GM12878 (cell line): ENCODE measurements at regions not wholly inside any gene's neighbourhood (a gene's known extent, or its start where the extent isn't known, plus 50 kb on each side); places are given as distances from the start of the nearest gene placed in this dataset.

ENCODE experiments used
- ATAC-seq: fragments of 200-7000 bp; cut with Tn5 transposase; 3 replicates; pipeline ENCODE4 v1.9.1; 2020; ENCODE audit warnings: mild to moderate bottlenecking, moderate library complexity
- BruUV-seq: library from RNA; stranded (reverse); fragments of 400-500 nt; replicated peaks from 2 replicates; lab custom pipeline; 2021; lab: Mats Ljungman, UMichigan
- CTCF ChIA-PET: fragments of 300-600 bp; sonication (Branson Sonifier 250); formaldehyde crosslinking; extraction: SDS; loops from one replicate; lab custom pipeline; 2021; ENCODE audit warnings: inconsistent platforms; lab: Yijun Ruan, JAX
- POLR2A ChIA-PET: fragments of 350-600 bp; formaldehyde crosslinking; extraction: SDS; loops from one replicate; lab custom pipeline; 2021; ENCODE audit warnings: inconsistent platforms; lab: Charles Lee
- RAD21 ChIA-PET: fragments of 300-600 bp; sonication (Branson Sonifier 250); formaldehyde crosslinking; loops from one replicate; lab custom pipeline; 2023; ENCODE audit warnings: antibody characterized with exemption; ENCODE audit not compliant: unreplicated experiment; lab: Charles Lee
- SMC1A ChIA-PET: fragments of 300-600 bp; sonication (Branson Sonifier 250); formaldehyde crosslinking; loops from one replicate; lab custom pipeline; 2023; ENCODE audit not compliant: unreplicated experiment, uncharacterized antibody; lab: Charles Lee
- DNase-seq: peaks from one replicate; pipeline ENCODE4 v3.0.0-alpha.2; 2011; ENCODE audit warnings: low read depth, low spot score
- FAIRE-seq: peaks from 3 replicates; lab custom pipeline; 2011; peaks lifted over from hg19 to GRCh38; lab: Jason Lieb, UNC
- H2AFZ ChIP-seq: 2 replicates; pipeline ENCODE4 v1.6.0; 2011; ENCODE audit warnings: low read depth, low read length, control low read depth; ENCODE audit not compliant: control insufficient read depth
- H3K27ac ChIP-seq: 2 replicates; pipeline ENCODE4 v1.5.1; 2011; ENCODE audit warnings: control low read depth; ENCODE audit not compliant: control insufficient read depth, insufficient read depth
- H3K27me3 ChIP-seq, 2 experiments: replicated peaks in 1 of 2; 2 replicates each; pipeline versions ENCODE4 v1.6.0 to v1.6.1; 2011; ENCODE audit warnings: low read length in 1 of 2; ENCODE audit not compliant: control insufficient read depth in 2 of 2, insufficient read depth in 2 of 2
- H3K36me3 ChIP-seq, 2 experiments: 2 replicates each; pipeline ENCODE4 v1.5.1; 2011; ENCODE audit warnings: low read length in 1 of 2; ENCODE audit not compliant: control insufficient read depth in 2 of 2, insufficient read depth in 2 of 2
- H3K4me1 ChIP-seq: 2 replicates; pipeline ENCODE4 v1.6.1; 2011; ENCODE audit warnings: mild to moderate bottlenecking, low read length, moderate library complexity, mixed read lengths; ENCODE audit not compliant: control insufficient read depth, insufficient read depth
- H3K4me2 ChIP-seq: 2 replicates; pipeline ENCODE4 v1.6.0; 2011; ENCODE audit warnings: control low read depth; ENCODE audit not compliant: control insufficient read depth, insufficient read depth
- H3K4me3 ChIP-seq: fragments of 200-600 bp; sonication (generic); 2 replicates; pipeline ENCODE4 v1.5.1; 2016
- H3K79me2 ChIP-seq: 2 replicates; pipeline ENCODE4 v1.6.0; 2011; ENCODE audit warnings: low read length; ENCODE audit not compliant: control insufficient read depth, insufficient read depth
- H3K9ac ChIP-seq: 2 replicates; pipeline ENCODE4 v1.8.0; 2011; ENCODE audit warnings: low read length, control low read depth, mixed read lengths; ENCODE audit not compliant: control insufficient read depth, insufficient read depth
- H3K9me3 ChIP-seq: replicated peaks from 3 replicates; pipeline ENCODE4 v1.5.1; 2011; ENCODE audit warnings: mild to moderate bottlenecking, low read length; ENCODE audit not compliant: control insufficient read depth, insufficient read depth
- H4K20me1 ChIP-seq: 2 replicates; pipeline ENCODE4 v1.6.0; 2011; ENCODE audit not compliant: control insufficient read depth, insufficient read depth
- ATF7 ChIP-seq: fragments of 450-650 bp; IDR thresholded peaks from 2 replicates; pipeline ENCODE4 v1.6.1; 2016; ENCODE audit warnings: low read depth, mild to moderate bottlenecking
- BCL11A ChIP-seq: IDR thresholded peaks from 2 replicates; pipeline ENCODE4 v1.6.1; 2011; ENCODE audit warnings: low read depth, low read length
- EGR1 ChIP-seq, 2 experiments: IDR thresholded peaks; 1 replicate in 1 of 2; 2 replicates in 1 of 2; pipeline ENCODE4 v1.6.1; 2011 to 2012; ENCODE audit warnings: low read depth in 2 of 2, low read length in 2 of 2, borderline replicate concordance in 1 of 2, mild to moderate bottlenecking in 1 of 2, moderate library complexity in 1 of 2
- LARP7 ChIP-seq: fragments of 450-650 bp; IDR thresholded peaks from 2 replicates; pipeline ENCODE4 v1.6.1; 2017; ENCODE audit warnings: mild to moderate bottlenecking
- MEF2A ChIP-seq: IDR thresholded peaks from 2 replicates; pipeline ENCODE4 v1.6.1; 2011; ENCODE audit warnings: low read depth, mild to moderate bottlenecking, low read length, moderate library complexity; ENCODE audit not compliant: insufficient read depth
- RB1 ChIP-seq: fragments of 450-650 bp; formaldehyde crosslinking; IDR thresholded peaks from 2 replicates; pipeline ENCODE4 v1.6.1; 2017; ENCODE audit warnings: mild to moderate bottlenecking, borderline replicate concordance
- RELB ChIP-seq: fragments of 450-650 bp; IDR thresholded peaks from 2 replicates; pipeline ENCODE4 v1.6.1; 2017; ENCODE audit warnings: low read depth, mild to moderate bottlenecking, moderate library complexity
- SKIL ChIP-seq: fragments of 450-650 bp; IDR thresholded peaks from 2 replicates; pipeline ENCODE4 v1.6.1; 2017; ENCODE audit warnings: mild to moderate bottlenecking, low read depth, inconsistent platforms; ENCODE audit not compliant: poor library complexity, severe bottlenecking
- SP1 ChIP-seq: IDR thresholded peaks from one replicate; pipeline ENCODE4 v1.6.1; 2011; ENCODE audit warnings: low read depth, low read length
- SREBF2 ChIP-seq: IDR thresholded peaks from 2 replicates; pipeline ENCODE4 v1.6.1; 2012; ENCODE audit warnings: mild to moderate bottlenecking, low read length
- TCF12 ChIP-seq: IDR thresholded peaks from 2 replicates; pipeline ENCODE4 v1.6.1; 2011; ENCODE audit warnings: low read depth, mild to moderate bottlenecking, low read length
- TCF7 ChIP-seq: IDR thresholded peaks from 2 replicates; pipeline ENCODE4 v1.6.1; 2014; ENCODE audit warnings: antibody characterized with exemption, borderline replicate concordance
- ZZZ3 ChIP-seq: IDR thresholded peaks from 2 replicates; pipeline ENCODE4 v1.6.1; 2011; ENCODE audit warnings: low read depth; ENCODE audit not compliant: control insufficient read depth, insufficient read length
- WGBS: methylation state at CpG from one replicate; pipeline ENCODE4 v1.1.6; 2016; ENCODE audit warnings: low lambda C conversion rate; ENCODE audit not compliant: insufficient replicate concordance, insufficient coverage; ENCODE audit errors: missing lambda C conversion rate; 5-methylcytosine and 5-hydroxymethylcytosine counted together
- in situ Hi-C: fragments of 300-500 bp; cut with MboI; formaldehyde crosslinking; loops from 9 replicates; pipeline ENCODE4 v1.14.3; 2018; ENCODE audit warnings: mixed read lengths
- intact Hi-C: fragments of 100-400 bp; cut with micrococcal nuclease; formaldehyde crosslinking; loops from one replicate; pipeline ENCODE4 v1.14.2; 2022; ENCODE audit not compliant: unreplicated experiment
- TF ChIP-seq, protein P1 (sequence below): IDR thresholded peaks from 2 replicates; pipeline ENCODE4 v1.6.1; 2011; ENCODE audit warnings: borderline replicate concordance, low read depth, mild to moderate bottlenecking, moderate library complexity, mixed read lengths, low read length; ENCODE audit not compliant: insufficient read depth; ENCODE audit errors: extremely low read length
- TF ChIP-seq, protein P2 (sequence below): IDR thresholded peaks from 2 replicates; pipeline ENCODE4 v1.6.1; 2012; ENCODE audit warnings: low read depth, low read length, improper control_type of control experiment
- TF ChIP-seq, protein P3 (sequence below): fragments of 450-650 bp; formaldehyde crosslinking; IDR thresholded peaks from 2 replicates; pipeline ENCODE4 v1.4.0; 2020; ENCODE audit warnings: mild to moderate bottlenecking, moderate library complexity

GRCh38 chr6:169064194-169064593 lies 189.5 kb downstream of the THBS2 start (continued):
- no peak for TF ChIP-seq SKIL

DNA sequence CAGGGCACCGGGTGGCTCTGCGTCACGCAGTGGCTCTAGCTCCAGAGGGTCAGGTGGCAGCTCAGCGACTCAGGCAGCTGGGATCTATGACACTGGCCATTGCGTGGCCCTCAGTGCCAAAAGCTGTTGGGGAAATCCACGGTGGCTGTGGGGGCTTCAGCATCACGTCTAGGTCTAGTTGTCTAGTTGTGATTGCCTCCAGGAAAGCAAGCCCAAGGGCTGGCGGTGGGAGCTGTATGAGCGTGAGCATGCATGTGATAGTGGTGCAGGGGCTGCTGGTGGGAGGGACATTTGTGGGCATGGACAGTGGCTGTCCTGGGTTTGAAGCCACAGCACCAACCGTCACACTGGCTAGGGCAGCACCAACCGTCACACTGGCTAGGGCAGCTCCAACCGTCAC lies 191.4 kb downstream of the THBS2 start:
- FAIRE-seq = no peak
- H3K9me3 ChIP-seq = no peaks in the 10 kb centered on the region; the same call in 2 of the 3 replicates
- no peaks in the 10 kb centered on the region for H4K20me1 ChIP-seq
- no peaks in the 10 kb centered on the region for H3K27me3 ChIP-seq
- H3K79me2 ChIP-seq = no peaks in the 10 kb centered on the region
- in situ Hi-C loops (no loop called here), intact Hi-C loops (no loop called here)
- ChIA-PET RAD21 (no interaction called here), POLR2A (no interaction called here), CTCF (no interaction called here), SMC1A (no interaction called here)
- no peak overlapping the region for H3K27ac ChIP-seq
- H3K4me3 ChIP-seq = no peak overlapping the region
- no peak overlapping the region for H3K4me2 ChIP-seq
- BruUV-seq = no TSS peak
- no peaks in the 10 kb centered on the region for H3K4me1 ChIP-seq
- no peak overlapping the region for H2AFZ ChIP-seq
- no peaks in the 10 kb centered on the region for H3K36me3 ChIP-seq
- DNase-seq = no peak
- no peak for ATAC-seq
- no peak overlapping the region for H3K9ac ChIP-seq
- WGBS = 43% methylated on average over 12 of the region's 12 CpGs
- TF ChIP-seq, protein P1, sequence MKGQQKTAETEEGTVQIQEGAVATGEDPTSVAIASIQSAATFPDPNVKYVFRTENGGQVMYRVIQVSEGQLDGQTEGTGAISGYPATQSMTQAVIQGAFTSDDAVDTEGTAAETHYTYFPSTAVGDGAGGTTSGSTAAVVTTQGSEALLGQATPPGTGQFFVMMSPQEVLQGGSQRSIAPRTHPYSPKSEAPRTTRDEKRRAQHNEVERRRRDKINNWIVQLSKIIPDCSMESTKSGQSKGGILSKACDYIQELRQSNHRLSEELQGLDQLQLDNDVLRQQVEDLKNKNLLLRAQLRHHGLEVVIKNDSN = no peak
- TF ChIP-seq, protein P2, sequence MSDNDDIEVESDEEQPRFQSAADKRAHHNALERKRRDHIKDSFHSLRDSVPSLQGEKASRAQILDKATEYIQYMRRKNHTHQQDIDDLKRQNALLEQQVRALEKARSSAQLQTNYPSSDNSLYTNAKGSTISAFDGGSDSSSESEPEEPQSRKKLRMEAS = no peak
- TF ChIP-seq TCF7 (no peak), LARP7 (no peak), MEF2A (no peak), ZZZ3 (no peak), ATF7 (no peak), BCL11A (no peak), SREBF2 (no peak), EGR1 (IDR thresholded peaks at IDR 0.05; ENCODE audit: borderline replicate concordance in 1 of 2, low read depth in 2 of 2, low read length in 2 of 2) (no peak), RELB (no peak), TCF12 (no peak), RB1 (no peak), SP1 (no peak)
- TF ChIP-seq, protein P3, sequence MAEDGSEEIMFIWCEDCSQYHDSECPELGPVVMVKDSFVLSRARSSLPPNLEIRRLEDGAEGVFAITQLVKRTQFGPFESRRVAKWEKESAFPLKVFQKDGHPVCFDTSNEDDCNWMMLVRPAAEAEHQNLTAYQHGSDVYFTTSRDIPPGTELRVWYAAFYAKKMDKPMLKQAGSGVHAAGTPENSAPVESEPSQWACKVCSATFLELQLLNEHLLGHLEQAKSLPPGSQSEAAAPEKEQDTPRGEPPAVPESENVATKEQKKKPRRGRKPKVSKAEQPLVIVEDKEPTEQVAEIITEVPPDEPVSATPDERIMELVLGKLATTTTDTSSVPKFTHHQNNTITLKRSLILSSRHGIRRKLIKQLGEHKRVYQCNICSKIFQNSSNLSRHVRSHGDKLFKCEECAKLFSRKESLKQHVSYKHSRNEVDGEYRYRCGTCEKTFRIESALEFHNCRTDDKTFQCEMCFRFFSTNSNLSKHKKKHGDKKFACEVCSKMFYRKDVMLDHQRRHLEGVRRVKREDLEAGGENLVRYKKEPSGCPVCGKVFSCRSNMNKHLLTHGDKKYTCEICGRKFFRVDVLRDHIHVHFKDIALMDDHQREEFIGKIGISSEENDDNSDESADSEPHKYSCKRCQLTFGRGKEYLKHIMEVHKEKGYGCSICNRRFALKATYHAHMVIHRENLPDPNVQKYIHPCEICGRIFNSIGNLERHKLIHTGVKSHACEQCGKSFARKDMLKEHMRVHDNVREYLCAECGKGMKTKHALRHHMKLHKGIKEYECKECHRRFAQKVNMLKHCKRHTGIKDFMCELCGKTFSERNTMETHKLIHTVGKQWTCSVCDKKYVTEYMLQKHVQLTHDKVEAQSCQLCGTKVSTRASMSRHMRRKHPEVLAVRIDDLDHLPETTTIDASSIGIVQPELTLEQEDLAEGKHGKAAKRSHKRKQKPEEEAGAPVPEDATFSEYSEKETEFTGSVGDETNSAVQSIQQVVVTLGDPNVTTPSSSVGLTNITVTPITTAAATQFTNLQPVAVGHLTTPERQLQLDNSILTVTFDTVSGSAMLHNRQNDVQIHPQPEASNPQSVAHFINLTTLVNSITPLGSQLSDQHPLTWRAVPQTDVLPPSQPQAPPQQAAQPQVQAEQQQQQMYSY (CRISPR knock-in tag) = no peak
